ENCODE measurements at regions not wholly inside any gene's neighbourhood (a gene's known extent, or its start where the extent isn't known, plus 50 kb on each side); places are given as distances from the start of the nearest gene placed in this dataset.
A peak's percentile ranks its signal among the peaks of the same experiment; 100 is the strongest.

DNA sequence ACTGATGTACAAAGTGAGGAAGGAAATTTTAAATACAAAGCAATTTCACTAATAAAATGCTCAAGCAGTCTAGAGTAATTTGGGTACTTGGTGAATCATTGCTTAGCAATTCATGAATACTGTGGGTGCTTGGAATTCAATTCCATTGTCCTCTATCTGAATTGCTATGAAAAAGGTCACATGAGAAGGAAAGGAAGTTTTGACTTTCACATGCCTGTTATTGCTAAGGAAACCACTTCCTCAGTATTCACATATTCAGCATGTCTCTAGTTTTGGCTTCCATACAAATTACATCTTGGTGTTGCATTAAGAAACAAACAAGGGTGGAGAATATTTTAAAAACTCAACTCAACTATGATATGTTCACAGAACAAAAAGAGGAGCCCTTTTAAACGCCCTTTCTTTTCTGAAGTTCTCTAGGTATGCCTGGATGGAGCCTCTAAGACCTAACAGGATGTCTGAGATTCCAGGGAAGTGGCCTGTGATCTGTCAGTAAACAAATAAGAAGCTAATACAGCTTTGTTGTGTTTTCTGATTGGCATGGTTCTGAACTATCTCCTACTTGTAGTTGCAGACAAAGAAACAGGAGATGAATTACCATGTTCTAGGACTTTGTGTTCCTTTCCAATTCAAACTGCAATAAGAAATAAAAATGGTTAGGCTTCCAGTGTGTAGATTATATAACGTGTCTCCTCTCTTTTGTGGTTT is 190.4 kb downstream of the OGFRL1 start:
- no peak overlapping the region for H3T11ph ChIP-seq (ENCODE audit: low read length)
- H3K79me1 ChIP-seq (ENCODE audit: insufficient read depth, low read depth, low read length, poor library complexity, severe bottlenecking): no peaks in the 10 kb centered on the region
- H2BK120ac ChIP-seq (ENCODE audit: low read depth, low read length, poor library complexity, severe bottlenecking): no peak overlapping the region
- no peaks in the 10 kb centered on the region; the same call in 1 of the 2 replicates for H3K4me1 ChIP-seq (ENCODE audit: insufficient read depth, low read length)
- no peak overlapping the region for H2BK20ac ChIP-seq (ENCODE audit: low read depth, low read length, poor library complexity, severe bottlenecking)
- H3K14ac ChIP-seq (ENCODE audit: insufficient read depth, low read length): no peak overlapping the region
- peak overlapping the region; percentile 80 for H3K27ac ChIP-seq (ENCODE audit: insufficient read length, low read depth, low read length)
- no peak overlapping the region for H3K4ac ChIP-seq (ENCODE audit: low read depth, low read length)
- H3K9ac ChIP-seq (ENCODE audit: extremely low read depth, insufficient read length, low read length): no peak overlapping the region
- no peaks in the 10 kb centered on the region for H3K27me3 Mint-ChIP-seq (ENCODE audit: low read depth)
- H3K36me3 Mint-ChIP-seq (ENCODE audit: insufficient read depth in 1 of 3, low read depth in 3 of 3): no peaks in the 10 kb centered on the region
- no peaks in the 10 kb centered on the region for H3K23me2 ChIP-seq (ENCODE audit: insufficient read length, low read depth, low read length, poor library complexity, severe bottlenecking)
- no peaks in the 10 kb centered on the region for H3K27me3 ChIP-seq (ENCODE audit: insufficient read depth, low read length)
- no peak overlapping the region for H2BK5ac ChIP-seq (ENCODE audit: insufficient read length, low read length)
- no peak overlapping the region for H3K4me3 Mint-ChIP-seq
- H2BK15ac ChIP-seq (ENCODE audit: low read depth, low read length): no peak overlapping the region
- H3K23ac ChIP-seq (ENCODE audit: insufficient read length, low read depth, low read length): no peak overlapping the region
- no peak overlapping the region for H4K91ac ChIP-seq (ENCODE audit: insufficient read length, low read depth, low read length)
- H3K9me3 Mint-ChIP-seq: no peaks in the 10 kb centered on the region
- H3K4me1 Mint-ChIP-seq: peaks cover 10 to 17% of the 10 kb centered on the region in 2 experiments
- H3K79me2 ChIP-seq (ENCODE audit: insufficient read depth, low read length): no peaks in the 10 kb centered on the region
- no peak overlapping the region for H3K18ac ChIP-seq (ENCODE audit: insufficient read length, low read depth, low read length)
- H2AK5ac ChIP-seq (ENCODE audit: insufficient read length, low read length): no peak overlapping the region
- H3K27ac Mint-ChIP-seq: peak overlapping the region; percentile 26 to 83 (median 35); a peak in 5 of 7 replicates
- H4K20me1 ChIP-seq (ENCODE audit: control insufficient read depth, insufficient read depth, insufficient read length): no peaks in the 10 kb centered on the region
- H2BK12ac ChIP-seq (ENCODE audit: insufficient read length, low read depth, low read length): no peak overlapping the region
- no peak overlapping the region for H4K5ac ChIP-seq (ENCODE audit: insufficient read length, low read depth, low read length)
- WGBS (ENCODE audit: extremely low coverage, insufficient read length, low lambda C conversion rate): no CpG with 5 or more reads among the region's 2 CpGs
- DNase-seq: no peak
- no peak overlapping the region for H3K56ac ChIP-seq (ENCODE audit: insufficient read length, low read depth, low read length)
- TF ChIP-seq, protein P1, sequence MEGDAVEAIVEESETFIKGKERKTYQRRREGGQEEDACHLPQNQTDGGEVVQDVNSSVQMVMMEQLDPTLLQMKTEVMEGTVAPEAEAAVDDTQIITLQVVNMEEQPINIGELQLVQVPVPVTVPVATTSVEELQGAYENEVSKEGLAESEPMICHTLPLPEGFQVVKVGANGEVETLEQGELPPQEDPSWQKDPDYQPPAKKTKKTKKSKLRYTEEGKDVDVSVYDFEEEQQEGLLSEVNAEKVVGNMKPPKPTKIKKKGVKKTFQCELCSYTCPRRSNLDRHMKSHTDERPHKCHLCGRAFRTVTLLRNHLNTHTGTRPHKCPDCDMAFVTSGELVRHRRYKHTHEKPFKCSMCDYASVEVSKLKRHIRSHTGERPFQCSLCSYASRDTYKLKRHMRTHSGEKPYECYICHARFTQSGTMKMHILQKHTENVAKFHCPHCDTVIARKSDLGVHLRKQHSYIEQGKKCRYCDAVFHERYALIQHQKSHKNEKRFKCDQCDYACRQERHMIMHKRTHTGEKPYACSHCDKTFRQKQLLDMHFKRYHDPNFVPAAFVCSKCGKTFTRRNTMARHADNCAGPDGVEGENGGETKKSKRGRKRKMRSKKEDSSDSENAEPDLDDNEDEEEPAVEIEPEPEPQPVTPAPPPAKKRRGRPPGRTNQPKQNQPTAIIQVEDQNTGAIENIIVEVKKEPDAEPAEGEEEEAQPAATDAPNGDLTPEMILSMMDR (conservative IDR thresholded peaks at IDR 0.05): no peak
- H2AFZ ChIP-seq (ENCODE audit: low read length): no peak overlapping the region
- H3K9me3 ChIP-seq (ENCODE audit: control insufficient read depth, low read depth, low read length): no peaks in the 10 kb centered on the region
- no peak overlapping the region for H4K8ac ChIP-seq (replicated peaks; ENCODE audit: insufficient read length, low read depth, low read length)
- no peak overlapping the region for H3K4me2 ChIP-seq (ENCODE audit: insufficient read depth, insufficient read length, low read length)
